ENCODE measurements at regions not wholly inside any gene's neighbourhood (a gene's known extent, or its start where the extent isn't known, plus 50 kb on each side); places are given as distances from the start of the nearest gene placed in this dataset.

DNA sequence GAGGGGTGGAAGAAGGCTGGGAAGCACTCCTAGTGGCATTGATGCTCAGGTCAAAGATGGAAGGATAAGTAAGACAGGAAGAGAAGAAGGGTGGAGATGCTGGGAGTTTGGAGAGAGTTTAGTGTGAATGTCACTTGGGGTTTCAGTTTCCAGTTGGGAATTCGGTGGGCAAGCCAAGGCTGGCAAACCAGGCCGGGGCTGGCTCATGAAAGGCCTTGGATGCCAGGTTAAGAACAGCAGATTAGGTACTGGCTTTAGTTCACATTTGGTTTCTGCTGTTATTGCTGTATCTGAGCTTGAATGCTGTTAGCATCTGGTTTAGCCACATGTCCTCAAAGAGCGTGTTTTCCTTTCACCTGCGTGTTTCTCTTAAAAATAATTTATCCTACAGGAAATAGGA lies 69.6 kb downstream of the BLID start:
- TF ChIP-seq, protein P1, sequence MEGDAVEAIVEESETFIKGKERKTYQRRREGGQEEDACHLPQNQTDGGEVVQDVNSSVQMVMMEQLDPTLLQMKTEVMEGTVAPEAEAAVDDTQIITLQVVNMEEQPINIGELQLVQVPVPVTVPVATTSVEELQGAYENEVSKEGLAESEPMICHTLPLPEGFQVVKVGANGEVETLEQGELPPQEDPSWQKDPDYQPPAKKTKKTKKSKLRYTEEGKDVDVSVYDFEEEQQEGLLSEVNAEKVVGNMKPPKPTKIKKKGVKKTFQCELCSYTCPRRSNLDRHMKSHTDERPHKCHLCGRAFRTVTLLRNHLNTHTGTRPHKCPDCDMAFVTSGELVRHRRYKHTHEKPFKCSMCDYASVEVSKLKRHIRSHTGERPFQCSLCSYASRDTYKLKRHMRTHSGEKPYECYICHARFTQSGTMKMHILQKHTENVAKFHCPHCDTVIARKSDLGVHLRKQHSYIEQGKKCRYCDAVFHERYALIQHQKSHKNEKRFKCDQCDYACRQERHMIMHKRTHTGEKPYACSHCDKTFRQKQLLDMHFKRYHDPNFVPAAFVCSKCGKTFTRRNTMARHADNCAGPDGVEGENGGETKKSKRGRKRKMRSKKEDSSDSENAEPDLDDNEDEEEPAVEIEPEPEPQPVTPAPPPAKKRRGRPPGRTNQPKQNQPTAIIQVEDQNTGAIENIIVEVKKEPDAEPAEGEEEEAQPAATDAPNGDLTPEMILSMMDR (IDR thresholded peaks at IDR 0.05) = no peak
- no peak for TF ChIP-seq POLR2A (IDR thresholded peaks at IDR 0.05)

Measured in Peyer's patch (tissue), 4 donors.